ENCODE measurements at regions not wholly inside any gene's neighbourhood (a gene's known extent, or its start where the extent isn't known, plus 50 kb on each side); places are given as distances from the start of the nearest gene placed in this dataset.

DNA sequence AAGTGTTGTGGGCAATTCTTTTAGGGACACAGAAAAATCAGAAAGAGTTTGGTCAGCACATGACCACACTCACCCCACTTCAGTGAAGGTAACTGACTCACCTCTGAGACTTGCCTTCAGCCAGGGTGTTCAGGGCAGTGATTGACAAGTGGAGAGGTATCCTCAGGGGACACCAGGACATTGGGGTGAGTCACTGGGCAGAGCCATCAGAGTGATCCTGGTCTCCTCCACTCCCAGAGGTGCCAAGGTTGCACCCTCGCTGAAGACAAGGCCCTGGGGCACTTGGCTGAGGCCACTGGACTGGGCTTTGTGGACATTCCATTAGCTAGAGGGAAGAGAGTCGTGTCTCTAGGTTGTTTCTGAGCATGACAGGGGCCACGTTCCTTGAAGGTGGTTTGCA lies 113.4 kb downstream of the GADD45G start:
- Histone ChIP-seq H3K4me1 (ENCODE audit: insufficient read depth) (peaks cover 18% of the 10 kb centered on the region), H3K36me3 (replicated peaks; ENCODE audit: insufficient read depth, low read depth) (no peaks in the 10 kb centered on the region), H3K9me2 (replicated peaks; ENCODE audit: insufficient read depth) (no peaks in the 10 kb centered on the region), H3K79me2 (no peaks in the 10 kb centered on the region), H4K20me1 (ENCODE audit: insufficient read depth, poor library complexity, severe bottlenecking) (no peaks in the 10 kb centered on the region), H3K27ac (peak overlapping the region; percentile 17), H3K9me3 (ENCODE audit: low read depth) (no peaks in the 10 kb centered on the region), H2AFZ (no peak overlapping the region), H3K27me3 (no peaks in the 10 kb centered on the region), H3K4me2 (no peak overlapping the region), H3K4me3 (no peak overlapping the region)
- no peak for TF ChIP-seq EZH2 (IDR thresholded peaks at IDR 0.05; ENCODE audit: borderline replicate concordance)
- DNase-seq (ENCODE audit: low spot score) = no peak
- WGBS (ENCODE audit: low lambda C conversion rate, missing lambda C conversion rate) = 55% methylated on average over 3 of the region's 3 CpGs

DNA sequence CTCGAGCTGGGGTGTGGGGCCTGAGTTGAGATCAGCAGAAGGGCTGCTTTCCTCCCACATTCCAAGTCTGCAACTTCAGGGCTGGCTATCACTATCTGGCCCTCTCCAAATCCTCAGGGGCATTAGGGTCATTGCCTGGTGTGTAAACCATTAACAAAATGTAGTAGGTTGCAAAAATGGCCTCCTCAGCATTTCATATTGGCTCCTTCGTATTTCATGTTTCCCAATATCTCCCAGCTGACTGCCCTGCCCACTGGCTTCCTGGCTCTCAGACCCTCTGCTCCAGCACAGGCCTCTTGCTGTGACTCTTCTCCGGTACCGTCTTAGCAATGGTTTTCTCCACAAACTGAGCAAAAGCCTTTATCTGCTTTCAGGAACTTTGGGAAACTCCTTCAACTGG lies 113.8 kb downstream of the GADD45G start:
- Histone ChIP-seq H3K9me3 (ENCODE audit: low read depth) (no peaks in the 10 kb centered on the region), H4K20me1 (ENCODE audit: insufficient read depth, poor library complexity, severe bottlenecking) (no peaks in the 10 kb centered on the region), H3K4me3 (no peak overlapping the region), H3K27me3 (no peaks in the 10 kb centered on the region), H3K27ac (peak overlapping the region; percentile 17), H3K4me2 (no peak overlapping the region), H3K9me2 (replicated peaks; ENCODE audit: insufficient read depth) (no peaks in the 10 kb centered on the region), H3K79me2 (no peaks in the 10 kb centered on the region), H3K4me1 (ENCODE audit: insufficient read depth) (peaks cover 21% of the 10 kb centered on the region), H3K36me3 (replicated peaks; ENCODE audit: insufficient read depth, low read depth) (no peaks in the 10 kb centered on the region), H2AFZ (no peak overlapping the region)
- 69% methylated on average over 4 of the region's 4 CpGs for WGBS (ENCODE audit: low lambda C conversion rate, missing lambda C conversion rate)
- TF ChIP-seq EZH2phosphoT487 (IDR thresholded peaks at IDR 0.05; ENCODE audit: low read depth, severe bottlenecking, unreplicated experiment) = no peak
- no peak for TF ChIP-seq EZH2 (IDR thresholded peaks at IDR 0.05; ENCODE audit: borderline replicate concordance)
- TF ChIP-seq, protein P1, sequence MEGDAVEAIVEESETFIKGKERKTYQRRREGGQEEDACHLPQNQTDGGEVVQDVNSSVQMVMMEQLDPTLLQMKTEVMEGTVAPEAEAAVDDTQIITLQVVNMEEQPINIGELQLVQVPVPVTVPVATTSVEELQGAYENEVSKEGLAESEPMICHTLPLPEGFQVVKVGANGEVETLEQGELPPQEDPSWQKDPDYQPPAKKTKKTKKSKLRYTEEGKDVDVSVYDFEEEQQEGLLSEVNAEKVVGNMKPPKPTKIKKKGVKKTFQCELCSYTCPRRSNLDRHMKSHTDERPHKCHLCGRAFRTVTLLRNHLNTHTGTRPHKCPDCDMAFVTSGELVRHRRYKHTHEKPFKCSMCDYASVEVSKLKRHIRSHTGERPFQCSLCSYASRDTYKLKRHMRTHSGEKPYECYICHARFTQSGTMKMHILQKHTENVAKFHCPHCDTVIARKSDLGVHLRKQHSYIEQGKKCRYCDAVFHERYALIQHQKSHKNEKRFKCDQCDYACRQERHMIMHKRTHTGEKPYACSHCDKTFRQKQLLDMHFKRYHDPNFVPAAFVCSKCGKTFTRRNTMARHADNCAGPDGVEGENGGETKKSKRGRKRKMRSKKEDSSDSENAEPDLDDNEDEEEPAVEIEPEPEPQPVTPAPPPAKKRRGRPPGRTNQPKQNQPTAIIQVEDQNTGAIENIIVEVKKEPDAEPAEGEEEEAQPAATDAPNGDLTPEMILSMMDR (IDR thresholded peaks at IDR 0.05; ENCODE audit: poor library complexity) = no peak
- DNase-seq (ENCODE audit: low spot score) = no peak

DNA sequence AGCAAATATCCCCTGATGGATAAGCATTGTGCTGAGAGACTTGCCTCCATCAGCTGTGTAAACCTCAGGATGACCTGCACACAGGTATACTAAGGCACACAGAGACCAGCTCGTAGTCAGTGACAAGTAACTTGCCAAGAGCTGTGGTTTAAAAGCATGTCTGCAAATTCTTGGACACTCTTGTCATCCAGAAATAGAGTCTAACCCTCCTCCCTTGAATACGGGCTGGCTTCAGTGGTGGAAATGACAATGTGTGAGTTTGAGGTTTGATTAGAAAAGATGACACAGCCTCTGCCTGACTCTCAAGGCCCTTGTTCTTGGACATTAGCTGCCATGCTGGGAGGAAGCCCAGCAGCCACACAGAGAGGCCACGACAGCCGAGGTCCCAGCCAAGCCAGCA lies 114.4 kb downstream of the GADD45G start:
- Histone ChIP-seq H3K9me3 (ENCODE audit: low read depth) (no peaks in the 10 kb centered on the region), H3K9me2 (replicated peaks; ENCODE audit: insufficient read depth) (no peaks in the 10 kb centered on the region), H3K27ac (no peak overlapping the region), H3K4me2 (no peak overlapping the region), H3K4me1 (ENCODE audit: insufficient read depth) (peaks cover 22% of the 10 kb centered on the region), H2AFZ (no peak overlapping the region), H3K4me3 (no peak overlapping the region), H4K20me1 (ENCODE audit: insufficient read depth, poor library complexity, severe bottlenecking) (no peaks in the 10 kb centered on the region), H3K79me2 (no peaks in the 10 kb centered on the region), H3K36me3 (replicated peaks; ENCODE audit: insufficient read depth, low read depth) (no peaks in the 10 kb centered on the region), H3K27me3 (no peaks in the 10 kb centered on the region)
- DNase-seq (ENCODE audit: low spot score) = no peak
- TF ChIP-seq, protein P1 (IDR thresholded peaks at IDR 0.05; ENCODE audit: poor library complexity) = no peak
- TF ChIP-seq EZH2 (IDR thresholded peaks at IDR 0.05; ENCODE audit: borderline replicate concordance) (no peak), EZH2phosphoT487 (IDR thresholded peaks at IDR 0.05; ENCODE audit: low read depth, severe bottlenecking, unreplicated experiment) (no peak)
- 83% methylated on average over 4 of the region's 4 CpGs for WGBS (ENCODE audit: low lambda C conversion rate, missing lambda C conversion rate)

DNA sequence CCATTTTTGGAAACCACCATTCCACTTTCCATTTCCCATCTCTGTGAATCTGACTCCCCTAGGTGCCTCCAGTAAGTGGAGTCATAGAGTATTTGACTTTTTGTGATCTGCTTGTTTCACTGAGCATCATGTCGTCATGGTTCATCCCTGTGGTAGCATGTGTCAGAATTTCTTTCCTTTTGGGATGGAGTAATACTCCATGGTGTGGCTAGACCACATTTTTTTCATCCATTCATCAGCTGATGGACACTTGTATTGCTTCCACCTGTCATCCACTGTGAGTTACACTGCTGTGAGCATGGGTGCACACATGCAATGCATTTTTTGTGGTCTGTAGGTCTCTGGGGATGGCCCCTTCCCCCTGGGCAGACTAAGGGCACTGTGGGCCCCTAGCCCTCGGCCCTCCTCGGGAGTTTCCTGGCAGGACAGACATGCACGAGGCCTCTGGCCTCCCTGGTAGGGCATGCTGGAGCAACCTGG lies 115.9 kb downstream of the GADD45G start:
- H2AFZ ChIP-seq = no peak overlapping the region
- no peaks in the 10 kb centered on the region for H3K27me3 ChIP-seq
- peak overlapping the region; percentile 30 for H3K4me2 ChIP-seq
- no peaks in the 10 kb centered on the region for H3K9me2 ChIP-seq (replicated peaks; ENCODE audit: insufficient read depth)
- H3K27ac ChIP-seq = peak overlapping the region; percentile 66
- no peaks in the 10 kb centered on the region for H3K36me3 ChIP-seq (replicated peaks; ENCODE audit: insufficient read depth, low read depth)
- TF ChIP-seq EZH2phosphoT487 (IDR thresholded peaks at IDR 0.05; ENCODE audit: low read depth, severe bottlenecking, unreplicated experiment) (no peak), EZH2 (IDR thresholded peaks at IDR 0.05; ENCODE audit: borderline replicate concordance) (no peak)
- TF ChIP-seq, protein P1 (IDR thresholded peaks at IDR 0.05; ENCODE audit: poor library complexity) = no peak
- H3K9me3 ChIP-seq (ENCODE audit: low read depth) = no peaks in the 10 kb centered on the region
- no peak overlapping the region for H3K4me3 ChIP-seq
- peaks cover 26% of the 10 kb centered on the region for H3K4me1 ChIP-seq (ENCODE audit: insufficient read depth)
- no peaks in the 10 kb centered on the region for H4K20me1 ChIP-seq (ENCODE audit: insufficient read depth, poor library complexity, severe bottlenecking)
- 76% methylated on average over 4 of the region's 4 CpGs for WGBS (ENCODE audit: low lambda C conversion rate, missing lambda C conversion rate)
- no peak for DNase-seq (ENCODE audit: low spot score)
- H3K79me2 ChIP-seq = no peaks in the 10 kb centered on the region

Data from hepatocyte (in vitro differentiated cells).